ENCODE measurements at regions not wholly inside any gene's neighbourhood (a gene's known extent, or its start where the extent isn't known, plus 50 kb on each side); places are given as distances from the start of the nearest gene placed in this dataset.

GRCh38 chr4:30783751-30784150 is 63.6 kb downstream of the PCDH7 start:
- no peak for DNase-seq

- no peak for DNase-seq
Measured at GRCh38 chr4:30789219-30789671, 69.1 kb downstream of the PCDH7 start.

- DNase-seq = no peak
Measured at GRCh38 chr4:30790123-30790522, 70.0 kb downstream of the PCDH7 start.

GRCh38 chr4:30790998-30791397 is 70.8 kb downstream of the PCDH7 start:
- DNase-seq = no peak

GRCh38 chr4:30792601-30793000 is 72.4 kb downstream of the PCDH7 start:
- no peak for DNase-seq

GRCh38 chr4:30801876-30802275 is 81.7 kb downstream of the PCDH7 start:
- DNase-seq = no peak

GRCh38 chr4:30802622-30803323 is 82.6 kb downstream of the PCDH7 start:
- peak in 17 of 58 donors; percentile 0 to 54 (median 16) for DNase-seq

- no peak for DNase-seq
Measured at GRCh38 chr4:30808276-30808675, 88.1 kb downstream of the PCDH7 start.

- no peak for DNase-seq
Measured at GRCh38 chr4:30811296-30811695, 91.1 kb downstream of the PCDH7 start.

GRCh38 chr4:30815685-30816084 is 95.5 kb downstream of the PCDH7 start:
- DNase-seq = no peak

- no peak for DNase-seq
Measured at GRCh38 chr4:30817447-30817846, 97.3 kb downstream of the PCDH7 start.

- no peak for DNase-seq
Measured at GRCh38 chr4:30818541-30818940, 98.4 kb downstream of the PCDH7 start.

- DNase-seq = no peak
Measured at GRCh38 chr4:30821275-30821674, 101.1 kb downstream of the PCDH7 start.

GRCh38 chr4:30821859-30822612 is 101.9 kb downstream of the PCDH7 start:
- DNase-seq = no peak

- no peak for DNase-seq
Measured at GRCh38 chr4:30822911-30823551, 102.9 kb downstream of the PCDH7 start.

GRCh38 chr4:30825008-30825770 is 105.0 kb downstream of the PCDH7 start:
- no peak for DNase-seq

- DNase-seq = no peak
Measured at GRCh38 chr4:30828264-30828926, 108.2 kb downstream of the PCDH7 start.

- no peak for DNase-seq
Measured at GRCh38 chr4:30832639-30833038, 112.5 kb downstream of the PCDH7 start.

- DNase-seq = no peak
Measured at GRCh38 chr4:30833206-30833605, 113.0 kb downstream of the PCDH7 start.

- no peak for DNase-seq
Measured at GRCh38 chr4:30835044-30835443, 114.9 kb downstream of the PCDH7 start.

GRCh38 chr4:30836231-30836630 is 116.1 kb downstream of the PCDH7 start:
- no peak for DNase-seq
